GM23338 (cell line): ENCODE measurements at regions not wholly inside any gene's neighbourhood (a gene's known extent, or its start where the extent isn't known, plus 50 kb on each side); places are given as distances from the start of the nearest gene placed in this dataset.

Experiments
- ATAC-seq: fragments of 200-7000 bp; cut with Tn5 transposase; 3 replicates; pipeline ENCODE4 v1.9.1; 2020
- DNase-seq: peaks from one replicate; pipeline ENCODE4 v3.0.0-alpha.2; 2015; ENCODE audit warnings: low spot score
- H2AFZ ChIP-seq: fragments of 200-600 bp; sonication (generic); 2 replicates; pipeline ENCODE4 v1.8.0; 2016; ENCODE audit warnings: antibody characterized with exemption, mild to moderate bottlenecking, moderate library complexity
- H3F3A ChIP-seq: fragments of 200-600 bp; sonication (generic); replicated peaks from 2 replicates; pipeline ENCODE4 v1.8.0; 2017; ENCODE audit warnings: antibody characterized with exemption, mixed run types, low read depth
- H3K27ac ChIP-seq: fragments of 200-600 bp; sonication (generic); 2 replicates; pipeline ENCODE4 v1.6.1; 2016; ENCODE audit warnings: low read depth
- H3K27me3 ChIP-seq: fragments of 200-600 bp; sonication (generic); 2 replicates; pipeline ENCODE4 v1.8.0; 2016; ENCODE audit warnings: mild to moderate bottlenecking, mixed run types, moderate library complexity; ENCODE audit not compliant: insufficient read depth
- H3K36me3 ChIP-seq: fragments of 200-600 bp; sonication (generic); 2 replicates; pipeline ENCODE4 v1.8.0; 2016; ENCODE audit warnings: mild to moderate bottlenecking; ENCODE audit not compliant: insufficient read depth
- H3K4me1 ChIP-seq: fragments of 200-600 bp; sonication (generic); 2 replicates; pipeline ENCODE4 v1.8.0; 2016; ENCODE audit warnings: mild to moderate bottlenecking, moderate library complexity; ENCODE audit not compliant: insufficient read depth
- H3K4me2 ChIP-seq: fragments of 200-600 bp; sonication (generic); 2 replicates; pipeline ENCODE4 v1.7.1; 2017; ENCODE audit warnings: mixed run types
- H3K4me3 ChIP-seq: fragments of 200-600 bp; sonication (generic); 2 replicates; pipeline ENCODE4 v1.6.1; 2016; ENCODE audit warnings: mixed run types
- H3K79me2 ChIP-seq: fragments of 200-600 bp; sonication (generic); replicated peaks from 2 replicates; pipeline ENCODE4 v1.8.0; 2017; ENCODE audit warnings: mild to moderate bottlenecking; ENCODE audit not compliant: insufficient read depth
- H3K9me2 ChIP-seq: fragments of 200-600 bp; sonication (generic); 2 replicates; pipeline ENCODE4 v1.8.0; 2017; ENCODE audit not compliant: insufficient read depth
- H4K20me1 ChIP-seq: fragments of 200-600 bp; sonication (generic); replicated peaks from 2 replicates; pipeline ENCODE4 v1.8.0; 2017; ENCODE audit warnings: mild to moderate bottlenecking; ENCODE audit not compliant: insufficient read depth
- H3K27ac Mint-ChIP-seq: 2 replicates; pipeline ENCODE4 v1.8.0; 2020; ENCODE audit warnings: inconsistent platforms, mild to moderate bottlenecking, moderate library complexity, mixed read lengths
- H3K27me3 Mint-ChIP-seq: 3 replicates; pipeline ENCODE4 v1.8.0; 2022; ENCODE audit warnings: low read depth, mild to moderate bottlenecking, moderate library complexity, mixed read lengths, inconsistent platforms; ENCODE audit not compliant: insufficient read depth, poor library complexity
- H3K36me3 Mint-ChIP-seq: 3 replicates; pipeline ENCODE4 v1.8.0; 2021; ENCODE audit warnings: low read depth, mild to moderate bottlenecking, inconsistent platforms, moderate library complexity, mixed read lengths
- H3K4me1 Mint-ChIP-seq: 3 replicates; pipeline ENCODE4 v1.8.0; 2020; ENCODE audit warnings: mild to moderate bottlenecking, inconsistent platforms, mixed read lengths
- H3K4me3 Mint-ChIP-seq: 3 replicates; pipeline ENCODE4 v1.8.0; 2021; ENCODE audit warnings: moderate library complexity, mild to moderate bottlenecking, inconsistent platforms, mixed read lengths
- H3K9me3 Mint-ChIP-seq: 3 replicates; pipeline ENCODE4 v1.8.0; 2020; ENCODE audit warnings: moderate library complexity, mild to moderate bottlenecking, inconsistent platforms, mixed read lengths
- CREB1 ChIP-seq: fragments of 250-450 bp; sonication (Bioruptor Pico); IDR thresholded peaks from 2 replicates; pipeline ENCODE4 v1.5.0; 2020; ENCODE audit warnings: low read depth, mild to moderate bottlenecking, moderate library complexity
- CTCF ChIP-seq, 2 experiments: fragments of 200-600 bp in 1 of 2; sonication (generic) in 1 of 2; conservative IDR thresholded peaks; 2 replicates each; pipeline versions ENCODE4 v1.5.1 to v1.6.1; 2016 to 2017; ENCODE audit warnings: antibody characterized with exemption in 2 of 2, low read depth in 2 of 2, mild to moderate bottlenecking in 2 of 2, moderate library complexity in 1 of 2
- ETS1 ChIP-seq: IDR thresholded peaks from 2 replicates; pipeline ENCODE4 v1.6.1; 2016; ENCODE audit warnings: antibody characterized with exemption
- EZH2 ChIP-seq: fragments of 200-600 bp; sonication (generic); IDR thresholded peaks from one replicate; pipeline ENCODE4 v1.8.0; 2017; ENCODE audit warnings: antibody characterized with exemption, mild to moderate bottlenecking, low read depth; ENCODE audit not compliant: unreplicated experiment
- NANOG ChIP-seq: IDR thresholded peaks from 2 replicates; pipeline ENCODE4 v1.6.1; 2016; ENCODE audit warnings: antibody characterized with exemption, borderline replicate concordance
- POLR2AphosphoS5 ChIP-seq: IDR thresholded peaks from 2 replicates; pipeline ENCODE4 v1.6.1; 2016; ENCODE audit warnings: antibody characterized with exemption, low read depth
- REST ChIP-seq: IDR thresholded peaks from one replicate; pipeline ENCODE4 v1.6.1; 2018; ENCODE audit warnings: antibody characterized with exemption; ENCODE audit not compliant: unreplicated experiment
- STAT1 ChIP-seq: IDR thresholded peaks from one replicate; pipeline ENCODE4 v1.6.1; 2016; ENCODE audit warnings: antibody characterized with exemption; ENCODE audit not compliant: unreplicated experiment
- ZNF114 ChIP-seq: fragments of 250-450 bp; sonication (Bioruptor Pico); IDR thresholded peaks from 2 replicates; pipeline ENCODE4 v1.5.0; 2020; ENCODE audit warnings: mild to moderate bottlenecking, moderate library complexity
- ZNF331 ChIP-seq: fragments of 250-450 bp; sonication (Bioruptor Pico); IDR thresholded peaks from 2 replicates; pipeline ENCODE4 v1.5.0; 2020; ENCODE audit warnings: low read depth, mild to moderate bottlenecking, moderate library complexity
- ZNF462 ChIP-seq: fragments of 250-450 bp; sonication (Bioruptor Pico); IDR thresholded peaks from 2 replicates; pipeline ENCODE4 v1.5.0; 2020; ENCODE audit warnings: mild to moderate bottlenecking, moderate library complexity

GRCh38 chr17:6195123-6195522, 124.9 kb downstream of the WSCD1 start:
- Mint-ChIP-seq H3K4me3 (no peak overlapping the region), H3K27ac (no peak overlapping the region), H3K4me1 (no peaks in the 10 kb centered on the region), H3K36me3 (peaks cover 14% of the 10 kb centered on the region), H3K9me3 (peaks cover 21% of the 10 kb centered on the region), H3K27me3 (peaks cover 11% of the 10 kb centered on the region)
- Histone ChIP-seq H3K27me3 (no peaks in the 10 kb centered on the region), H3K4me1 (no peaks in the 10 kb centered on the region), H3K36me3 (no peaks in the 10 kb centered on the region), H3F3A (no peaks in the 10 kb centered on the region), H3K79me2 (no peaks in the 10 kb centered on the region), H3K4me2 (no peak overlapping the region), H2AFZ (no peak overlapping the region), H3K27ac (no peak overlapping the region), H3K9me2 (peaks cover 5% of the 10 kb centered on the region; the same call in 1 of the 2 replicates), H4K20me1 (no peaks in the 10 kb centered on the region), H3K4me3 (no peak overlapping the region)
- ATAC-seq (no peak), DNase-seq (no peak)
- TF ChIP-seq ZNF462 (CRISPR knock-in tag) = no peak
- no peak for TF ChIP-seq CREB1 (CRISPR knock-in tag)
- no peak for TF ChIP-seq ETS1
- TF ChIP-seq POLR2AphosphoS5 = no peak
- no peak for TF ChIP-seq NANOG
- TF ChIP-seq EZH2 = no peak
- TF ChIP-seq REST = no peak
- no peak for TF ChIP-seq ZNF331 (CRISPR knock-in tag)
- TF ChIP-seq CTCF (conservative IDR thresholded peaks at IDR 0.05; ENCODE audit: low read depth in 2 of 2) = no peak
- TF ChIP-seq ZNF114 (CRISPR knock-in tag) = no peak
- TF ChIP-seq STAT1 = no peak
